ENCODE measurements at regions not wholly inside any gene's neighbourhood (a gene's known extent, or its start where the extent isn't known, plus 50 kb on each side); places are given as distances from the start of the nearest gene placed in this dataset.

GRCh38 chr18:47601581-47602272, 328.7 kb downstream of the SMAD2 start:
- no peak for DNase-seq (ENCODE audit: low read depth in 2 of 2)

- DNase-seq (ENCODE audit: low read depth in 2 of 2) = no peak
Observed at GRCh38 chr18:47595831-47596501, 334.5 kb downstream of the SMAD2 start.

- no peak for DNase-seq (ENCODE audit: low read depth in 2 of 2)
Observed at GRCh38 chr18:47594621-47595086, 335.8 kb downstream of the SMAD2 start.

- no peak for DNase-seq (ENCODE audit: low read depth in 2 of 2)
Observed at GRCh38 chr18:47593744-47594472, 336.6 kb downstream of the SMAD2 start.

- DNase-seq (ENCODE audit: low read depth in 2 of 2) = no peak
Observed at GRCh38 chr18:47591429-47591828, 339.0 kb downstream of the SMAD2 start.

GRCh38 chr18:47587587-47587986, 336.1 kb upstream of the SKOR2 start:
- DNase-seq (ENCODE audit: low read depth in 2 of 2) = no peak

GRCh38 chr18:47586418-47587070, 335.1 kb upstream of the SKOR2 start:
- no peak for DNase-seq (ENCODE audit: low read depth in 2 of 2)

GRCh38 chr18:47585914-47586313, 334.5 kb upstream of the SKOR2 start:
- DNase-seq (ENCODE audit: low read depth in 2 of 2) = no peak

- no peak for DNase-seq (ENCODE audit: low read depth in 2 of 2)
Observed at GRCh38 chr18:47585136-47585535, 333.7 kb upstream of the SKOR2 start.

GRCh38 chr18:47582093-47582492, 330.6 kb upstream of the SKOR2 start:
- DNase-seq (ENCODE audit: low read depth in 2 of 2) = no peak

GRCh38 chr18:47577520-47577919, 326.1 kb upstream of the SKOR2 start:
- DNase-seq (ENCODE audit: low read depth in 2 of 2) = no peak

- no peak for DNase-seq (ENCODE audit: low read depth in 2 of 2)
Observed at GRCh38 chr18:47574966-47575365, 323.5 kb upstream of the SKOR2 start.

- DNase-seq (ENCODE audit: low read depth in 2 of 2) = no peak
Observed at GRCh38 chr18:47571957-47572356, 320.5 kb upstream of the SKOR2 start.

GRCh38 chr18:47566809-47567208, 315.3 kb upstream of the SKOR2 start:
- DNase-seq (ENCODE audit: low read depth in 2 of 2) = no peak

GRCh38 chr18:47560723-47561715, 309.6 kb upstream of the SKOR2 start:
- DNase-seq (ENCODE audit: low read depth in 2 of 2) = no peak

GRCh38 chr18:47558110-47558750, 306.8 kb upstream of the SKOR2 start:
- no peak for DNase-seq (ENCODE audit: low read depth in 2 of 2)

GRCh38 chr18:47557160-47557559, 305.7 kb upstream of the SKOR2 start:
- DNase-seq (ENCODE audit: low read depth in 2 of 2) = no peak

- DNase-seq (ENCODE audit: low read depth in 2 of 2) = no peak
Observed at GRCh38 chr18:47552783-47553182, 301.3 kb upstream of the SKOR2 start.

- DNase-seq (ENCODE audit: low read depth in 2 of 2) = no peak
Observed at GRCh38 chr18:47550611-47551010, 299.2 kb upstream of the SKOR2 start.

- DNase-seq (ENCODE audit: low read depth in 2 of 2) = no peak
Observed at GRCh38 chr18:47549021-47549540, 297.6 kb upstream of the SKOR2 start.

All from stimulated activated CD8-positive, alpha-beta memory T cell treated with anti-CD3 and anti-CD28 coated beads, Interleukin-7, amount 100 ng/mL, for 1 hour (primary cell).